ENCODE measurements at regions not wholly inside any gene's neighbourhood (a gene's known extent, or its start where the extent isn't known, plus 50 kb on each side); places are given as distances from the start of the nearest gene placed in this dataset.

DNA sequence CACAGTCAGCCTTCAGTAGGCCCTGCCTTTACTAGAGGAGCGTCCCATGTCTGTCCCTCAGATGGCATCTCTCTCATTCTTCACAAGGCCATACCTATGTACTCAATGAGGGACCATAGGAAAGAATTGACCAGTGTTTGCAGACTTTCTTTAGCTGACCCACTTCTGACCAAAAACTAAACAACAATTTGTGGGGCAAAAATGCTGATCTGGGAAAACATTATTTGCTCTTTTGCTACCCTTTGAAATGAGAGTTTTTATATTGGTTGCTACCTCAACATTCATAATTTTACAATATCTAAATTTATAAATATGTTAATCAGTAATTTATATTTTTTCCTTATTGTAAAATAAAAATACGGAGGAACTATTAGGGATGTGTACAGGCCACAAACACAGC lies 539.4 kb upstream of the GJE1 start (continued):
- TF ChIP-seq, protein P1, sequence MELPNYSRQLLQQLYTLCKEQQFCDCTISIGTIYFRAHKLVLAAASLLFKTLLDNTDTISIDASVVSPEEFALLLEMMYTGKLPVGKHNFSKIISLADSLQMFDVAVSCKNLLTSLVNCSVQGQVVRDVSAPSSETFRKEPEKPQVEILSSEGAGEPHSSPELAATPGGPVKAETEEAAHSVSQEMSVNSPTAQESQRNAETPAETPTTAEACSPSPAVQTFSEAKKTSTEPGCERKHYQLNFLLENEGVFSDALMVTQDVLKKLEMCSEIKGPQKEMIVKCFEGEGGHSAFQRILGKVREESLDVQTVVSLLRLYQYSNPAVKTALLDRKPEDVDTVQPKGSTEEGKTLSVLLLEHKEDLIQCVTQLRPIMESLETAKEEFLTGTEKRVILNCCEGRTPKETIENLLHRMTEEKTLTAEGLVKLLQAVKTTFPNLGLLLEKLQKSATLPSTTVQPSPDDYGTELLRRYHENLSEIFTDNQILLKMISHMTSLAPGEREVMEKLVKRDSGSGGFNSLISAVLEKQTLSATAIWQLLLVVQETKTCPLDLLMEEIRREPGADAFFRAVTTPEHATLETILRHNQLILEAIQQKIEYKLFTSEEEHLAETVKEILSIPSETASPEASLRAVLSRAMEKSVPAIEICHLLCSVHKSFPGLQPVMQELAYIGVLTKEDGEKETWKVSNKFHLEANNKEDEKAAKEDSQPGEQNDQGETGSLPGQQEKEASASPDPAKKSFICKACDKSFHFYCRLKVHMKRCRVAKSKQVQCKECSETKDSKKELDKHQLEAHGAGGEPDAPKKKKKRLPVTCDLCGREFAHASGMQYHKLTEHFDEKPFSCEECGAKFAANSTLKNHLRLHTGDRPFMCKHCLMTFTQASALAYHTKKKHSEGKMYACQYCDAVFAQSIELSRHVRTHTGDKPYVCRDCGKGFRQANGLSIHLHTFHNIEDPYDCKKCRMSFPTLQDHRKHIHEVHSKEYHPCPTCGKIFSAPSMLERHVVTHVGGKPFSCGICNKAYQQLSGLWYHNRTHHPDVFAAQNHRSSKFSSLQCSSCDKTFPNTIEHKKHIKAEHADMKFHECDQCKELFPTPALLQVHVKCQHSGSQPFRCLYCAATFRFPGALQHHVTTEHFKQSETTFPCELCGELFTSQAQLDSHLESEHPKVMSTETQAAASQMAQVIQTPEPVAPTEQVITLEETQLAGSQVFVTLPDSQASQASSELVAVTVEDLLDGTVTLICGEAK (IDR thresholded peaks at IDR 0.05) = no peak
- TF ChIP-seq, protein P1 (CRISPR knock-in tag; IDR thresholded peaks at IDR 0.05) = no peak
- TF ChIP-seq TSC22D4 (tag; IDR thresholded peaks at IDR 0.05) (no peak), PTTG1 (tag; IDR thresholded peaks at IDR 0.05; ENCODE audit: low read depth) (no peak), SMAD3 (CRISPR knock-in tag; conservative IDR thresholded peaks at IDR 0.05) (no peak), HNRNPK (IDR thresholded peaks at IDR 0.05; ENCODE audit: low read depth, low read length, poor library complexity, severe bottlenecking) (no peak), DACH1 (IDR thresholded peaks at IDR 0.05; ENCODE audit: partially characterized antibody) (no peak), RBM17 (IDR thresholded peaks at IDR 0.05; ENCODE audit: borderline replicate concordance, low read depth, low read length) (no peak)
- TF ChIP-seq, protein P2, sequence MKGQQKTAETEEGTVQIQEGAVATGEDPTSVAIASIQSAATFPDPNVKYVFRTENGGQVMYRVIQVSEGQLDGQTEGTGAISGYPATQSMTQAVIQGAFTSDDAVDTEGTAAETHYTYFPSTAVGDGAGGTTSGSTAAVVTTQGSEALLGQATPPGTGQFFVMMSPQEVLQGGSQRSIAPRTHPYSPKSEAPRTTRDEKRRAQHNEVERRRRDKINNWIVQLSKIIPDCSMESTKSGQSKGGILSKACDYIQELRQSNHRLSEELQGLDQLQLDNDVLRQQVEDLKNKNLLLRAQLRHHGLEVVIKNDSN (CRISPR knock-in tag; IDR thresholded peaks at IDR 0.05) = no peak

All from K562 (cell line).